Left ventricle myocardium inferior (tissue), 1 donor: ENCODE measurements at regions not wholly inside any gene's neighbourhood (a gene's known extent, or its start where the extent isn't known, plus 50 kb on each side); places are given as distances from the start of the nearest gene placed in this dataset.
A peak's percentile ranks its signal among the peaks of the same experiment; 100 is the strongest.

Source experiments
- DNase-seq: peaks from one replicate; pipeline ENCODE4 v3.0.0-alpha.2; 2020
- H3K27ac ChIP-seq: fragments of 200-600 bp; replicated peaks from 2 replicates; pipeline ENCODE4 v1.8.0; 2021
- H3K27me3 ChIP-seq: fragments of 200-600 bp; 2 replicates; pipeline ENCODE4 v1.8.0; 2021; ENCODE audit warnings: low read depth
- H3K36me3 ChIP-seq: fragments of 200-600 bp; 2 replicates; pipeline ENCODE4 v1.8.0; 2021
- H3K4me1 ChIP-seq: fragments of 200-600 bp; 2 replicates; pipeline ENCODE4 v1.8.0; 2021
- H3K4me3 ChIP-seq: fragments of 200-600 bp; 2 replicates; pipeline ENCODE4 v1.8.0; 2021; ENCODE audit warnings: mild to moderate bottlenecking, moderate library complexity
- H3K9me3 ChIP-seq: fragments of 200-600 bp; replicated peaks from 2 replicates; pipeline ENCODE4 v1.8.0; 2021
- CTCF ChIP-seq: fragments of 200-600 bp; IDR thresholded peaks from 2 replicates; pipeline ENCODE4 v1.8.0; 2021; ENCODE audit warnings: antibody characterized with exemption, mild to moderate bottlenecking, borderline replicate concordance
- intact Hi-C: fragments of 100-400 bp; cut with micrococcal nuclease; formaldehyde crosslinking; loops from one replicate; pipeline ENCODE4 v1.11.0; 2022
- donor health status: DM: no; HTN: yes; CAD: no; lungs with severe emphysema.

- Histone ChIP-seq H3K9me3 (peaks cover 12% of the 10 kb centered on the region), H3K36me3 (no peaks in the 10 kb centered on the region), H3K27ac (no peak overlapping the region), H3K4me3 (no peak overlapping the region), H3K4me1 (no peaks in the 10 kb centered on the region), H3K27me3 (peaks cover 74% of the 10 kb centered on the region)
- intact Hi-C loops: no loop called here
- no peak for TF ChIP-seq CTCF
- no peak for DNase-seq
Observed at GRCh38 chr5:42927730-42928129, 112.4 kb downstream of the ANXA2R start.

GRCh38 chr5:42924686-42925085, 113.0 kb upstream of the SELENOP start:
- no peak overlapping the region for H3K4me3 ChIP-seq
- no peaks in the 10 kb centered on the region for H3K36me3 ChIP-seq
- no peaks in the 10 kb centered on the region for H3K4me1 ChIP-seq
- H3K9me3 ChIP-seq: no peaks in the 10 kb centered on the region
- no peak overlapping the region for H3K27ac ChIP-seq
- peaks cover 53% of the 10 kb centered on the region for H3K27me3 ChIP-seq
- no peak for DNase-seq
- intact Hi-C loops: no loop called here
- TF ChIP-seq CTCF: no peak

GRCh38 chr5:42924226-42924625, 112.5 kb upstream of the SELENOP start:
- no peaks in the 10 kb centered on the region for H3K36me3 ChIP-seq

GRCh38 chr5:42923710-42924109, 112.0 kb upstream of the SELENOP start:
- Histone ChIP-seq H3K27me3 (peaks cover 46% of the 10 kb centered on the region), H3K36me3 (no peaks in the 10 kb centered on the region), H3K4me1 (no peaks in the 10 kb centered on the region), H3K9me3 (no peaks in the 10 kb centered on the region), H3K27ac (no peak overlapping the region), H3K4me3 (peak overlapping the region; percentile 17)
- no peak for DNase-seq
- no peak for TF ChIP-seq CTCF
- intact Hi-C loops: no loop called here

More at GRCh38 chr5:42924226-42924625, 112.5 kb upstream of the SELENOP start:
- no peaks in the 10 kb centered on the region for H3K9me3 ChIP-seq
- no peak for TF ChIP-seq CTCF
- DNase-seq: no peak
- H3K27me3 ChIP-seq: peaks cover 50% of the 10 kb centered on the region
- intact Hi-C loops: no loop called here
- peak overlapping the region; percentile 17 for H3K4me3 ChIP-seq
- no peaks in the 10 kb centered on the region for H3K4me1 ChIP-seq
- no peak overlapping the region for H3K27ac ChIP-seq

- intact Hi-C loops: no loop called here
- DNase-seq: no peak
- Histone ChIP-seq H3K36me3 (no peaks in the 10 kb centered on the region), H3K27me3 (peaks cover 15% of the 10 kb centered on the region), H3K4me1 (no peaks in the 10 kb centered on the region), H3K27ac (no peak overlapping the region), H3K4me3 (no peak overlapping the region), H3K9me3 (no peaks in the 10 kb centered on the region)
- TF ChIP-seq CTCF: no peak
Observed at GRCh38 chr5:42919600-42919999, 107.9 kb upstream of the SELENOP start.

GRCh38 chr5:42915306-42915866, 103.7 kb upstream of the SELENOP start:
- H3K9me3 ChIP-seq: no peaks in the 10 kb centered on the region
- H3K4me3 ChIP-seq: no peak overlapping the region
- DNase-seq: no peak
- no peaks in the 10 kb centered on the region for H3K4me1 ChIP-seq
- intact Hi-C loops: no loop called here
- no peaks in the 10 kb centered on the region for H3K27me3 ChIP-seq
- no peaks in the 10 kb centered on the region for H3K36me3 ChIP-seq
- TF ChIP-seq CTCF: no peak
- no peak overlapping the region for H3K27ac ChIP-seq
